DMS53 treated with DMSO at 0.1 percent for 48 hours (cell line): ENCODE measurements at regions not wholly inside any gene's neighbourhood (a gene's known extent, or its start where the extent isn't known, plus 50 kb on each side); places are given as distances from the start of the nearest gene placed in this dataset.
"Not testable (repeated sequence)": the region's sequence is repeated elsewhere in the genome, so short reads cannot be mapped to it uniquely, and the experiment has no call there.

Experiments used
- DNase-seq: peaks from one replicate; lab custom pipeline; 2025; ENCODE audit not compliant: unreplicated experiment; lab: John Stamatoyannopoulos, UW

GRCh38 chr1:145553795-145554194 is 54.0 kb upstream of the GPR89A start:
- DNase-seq, result not testable (repeated sequence)

GRCh38 chr1:145545055-145545454 is 62.7 kb upstream of the GPR89A start:
- no peak for DNase-seq

DNA sequence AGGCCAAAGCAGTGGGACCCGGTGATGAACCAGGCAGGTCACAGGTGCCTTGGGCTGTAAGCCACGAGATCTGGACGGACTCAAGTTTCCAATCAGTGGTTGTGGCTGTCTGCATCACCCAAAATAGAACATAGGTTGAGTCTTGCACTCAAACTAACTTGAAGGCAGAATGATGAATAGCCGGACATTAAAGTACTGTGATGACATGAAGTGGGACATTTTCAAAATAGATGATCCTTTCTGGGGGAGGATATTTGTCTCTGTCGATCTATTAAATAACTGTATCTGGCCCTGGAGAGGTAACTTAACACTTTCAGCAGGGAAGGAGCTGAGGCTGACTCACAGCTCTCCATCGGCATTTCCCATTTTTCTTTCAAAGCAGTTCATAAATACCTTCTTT is 66.1 kb upstream of the GPR89A start:
- DNase-seq, result not testable (repeated sequence)

- DNase-seq, result not testable (repeated sequence)
Observed at GRCh38 chr1:145541246-145541645, 66.5 kb upstream of the GPR89A start.

DNA sequence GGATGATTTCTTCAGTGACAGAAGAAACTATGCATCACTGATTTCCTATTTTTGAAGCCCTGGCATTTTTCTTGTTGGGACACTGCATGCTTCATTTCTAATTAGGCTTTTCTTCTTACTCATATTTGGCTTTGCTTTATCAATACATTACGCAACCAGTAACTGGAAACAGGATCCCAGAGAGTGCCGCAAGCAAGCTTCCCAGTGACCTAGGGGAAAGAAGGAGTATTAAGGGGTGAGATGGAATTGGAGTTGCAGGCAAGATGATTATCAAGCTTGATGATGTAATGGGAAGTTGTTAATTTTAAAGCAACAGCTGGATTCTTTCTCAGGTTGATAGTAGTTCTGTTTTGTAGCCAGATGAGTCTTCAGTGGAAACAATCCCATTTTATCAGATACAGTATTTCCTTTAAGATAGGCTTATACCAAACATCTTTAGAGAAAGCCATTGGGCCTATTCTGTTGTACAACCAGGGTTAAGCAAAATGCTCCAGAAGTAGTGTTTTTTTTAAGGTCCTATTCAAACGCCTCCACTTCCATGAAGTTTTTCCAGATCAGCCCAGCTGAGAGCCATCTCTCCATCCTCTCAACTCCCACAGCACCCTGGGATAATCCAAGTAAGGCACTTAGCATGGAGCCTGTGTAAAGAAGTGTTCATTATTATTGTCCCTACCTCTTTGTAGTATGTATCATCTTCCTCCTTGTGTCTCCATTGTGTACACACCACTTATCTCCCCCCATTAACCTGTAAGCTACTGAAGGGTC is 69.5 kb upstream of the GPR89A start:
- DNase-seq, result not testable (repeated sequence)

- not testable (repeated sequence) for DNase-seq
Observed at GRCh38 chr1:145537003-145537402, 70.8 kb upstream of the GPR89A start.

DNA sequence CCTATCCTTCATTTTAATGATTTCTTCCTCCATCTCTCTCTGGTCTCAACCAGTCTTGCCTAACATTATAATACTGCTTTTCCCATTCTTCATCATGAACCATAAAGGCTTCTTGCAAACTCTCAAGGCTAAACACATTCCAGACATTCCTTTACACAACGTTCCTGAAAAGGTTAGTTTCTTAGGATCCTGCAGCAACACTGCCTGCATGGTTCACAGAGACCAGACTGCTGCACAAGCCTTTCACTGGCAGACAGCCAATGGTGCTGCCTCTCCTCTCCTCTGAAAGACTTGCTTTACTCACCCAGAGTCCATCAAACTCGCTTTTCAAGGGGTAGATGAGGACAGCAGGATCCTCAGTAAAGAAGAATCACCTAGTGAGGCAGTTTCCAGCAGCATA is 72.3 kb upstream of the GPR89A start:
- not testable (repeated sequence) for DNase-seq

GRCh38 chr1:145528068-145528564 is 79.7 kb upstream of the GPR89A start:
- DNase-seq, result not testable (repeated sequence)

- not testable (repeated sequence) for DNase-seq
Observed at GRCh38 chr1:145520159-145520558, 87.6 kb upstream of the GPR89A start.

DNA sequence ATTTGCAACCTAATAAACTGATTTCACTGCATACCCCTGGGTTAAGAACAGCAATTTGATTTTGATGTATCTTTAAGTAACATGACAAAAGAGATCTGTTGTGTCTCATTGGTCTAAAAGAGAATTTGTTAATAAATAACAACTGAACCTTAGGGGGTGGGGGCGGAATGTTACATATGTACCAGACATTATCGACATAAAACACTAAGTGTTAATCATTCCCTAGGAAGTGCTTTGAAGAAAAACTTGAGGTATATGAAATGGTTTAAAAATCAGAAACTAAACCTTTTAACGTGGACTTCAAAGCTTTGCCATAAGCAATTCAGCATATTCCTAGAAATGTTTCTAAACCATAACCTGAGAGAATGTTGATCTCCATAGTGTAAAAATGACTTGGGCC is 88.5 kb upstream of the GPR89A start:
- DNase-seq, result not testable (repeated sequence)

GRCh38 chr1:145513017-145513416 is 87.6 kb upstream of the NBPF20 start:
- peak; percentile 42 for DNase-seq

- DNase-seq, result not testable (repeated sequence)
Observed at GRCh38 chr1:145508053-145508452, 82.7 kb upstream of the NBPF20 start.

DNA sequence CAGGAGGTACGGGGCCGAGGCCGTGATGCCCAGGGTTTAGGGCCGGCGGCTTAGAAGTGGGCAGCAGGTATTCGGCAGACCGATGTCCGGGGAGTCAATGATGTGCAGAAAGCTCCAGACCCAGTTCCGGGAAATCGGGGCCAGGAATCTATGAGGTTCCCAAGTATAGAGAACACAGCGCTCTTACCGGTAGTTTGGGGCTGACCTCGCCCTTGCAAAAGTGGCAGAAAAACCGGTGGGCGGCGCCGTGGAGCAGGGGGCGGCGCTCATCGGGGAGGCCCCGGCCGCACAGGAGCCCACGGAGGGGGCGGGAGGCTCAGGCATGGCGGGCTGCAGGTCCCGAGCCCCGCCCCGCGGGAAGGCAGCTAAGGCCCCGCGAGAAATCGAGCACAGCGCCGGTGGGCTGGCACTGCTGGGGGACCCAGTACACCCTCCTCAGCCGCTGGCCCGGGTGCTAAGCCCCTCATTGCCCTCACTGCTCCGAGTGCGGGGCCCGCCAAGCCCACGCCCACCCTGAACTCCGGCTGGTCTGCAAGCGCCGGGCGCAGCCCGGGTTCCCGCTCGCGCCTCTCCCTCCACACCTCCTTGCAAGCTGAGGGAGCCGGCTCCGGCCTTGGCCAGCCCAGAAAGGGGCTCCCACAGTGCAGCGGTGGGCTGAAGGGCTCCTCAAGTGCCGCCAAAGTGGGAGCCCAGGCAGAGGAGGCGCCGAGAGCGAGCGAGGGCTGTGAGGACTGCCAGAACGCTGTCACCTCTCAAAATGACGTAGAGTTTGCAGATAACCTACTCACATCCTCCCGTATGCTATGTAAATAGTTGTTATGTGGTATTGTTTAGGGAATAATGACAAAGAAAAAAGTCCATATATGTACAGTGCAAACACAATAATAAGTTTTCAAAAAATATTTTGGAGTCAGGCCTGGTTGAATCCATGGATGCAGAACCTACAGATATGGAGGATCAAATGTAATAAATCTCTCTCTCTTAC is 80.6 kb upstream of the NBPF20 start:
- DNase-seq, result not testable (repeated sequence)

- DNase-seq, result not testable (repeated sequence)
Observed at GRCh38 chr1:145504834-145505413, 79.5 kb upstream of the NBPF20 start.

DNA sequence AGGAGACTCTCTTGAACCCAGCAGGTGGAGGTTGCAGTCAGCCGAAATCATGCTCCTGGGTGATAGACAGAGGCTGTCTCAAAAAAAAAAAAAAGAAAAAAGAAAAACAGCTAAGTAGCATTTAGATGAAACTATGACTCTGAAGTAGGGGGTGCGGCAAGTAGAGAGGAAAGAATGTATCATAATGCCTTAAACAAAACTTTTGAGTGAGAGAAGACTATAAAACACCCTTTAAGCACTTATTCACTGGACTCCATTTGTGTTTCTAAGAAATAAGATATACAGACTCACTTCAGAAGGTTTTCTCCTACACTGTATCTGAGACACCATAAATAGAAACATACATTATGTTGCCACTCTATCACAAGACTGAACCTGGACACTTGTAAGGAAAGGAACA is 78.9 kb upstream of the NBPF20 start:
- DNase-seq, result not testable (repeated sequence)

DNA sequence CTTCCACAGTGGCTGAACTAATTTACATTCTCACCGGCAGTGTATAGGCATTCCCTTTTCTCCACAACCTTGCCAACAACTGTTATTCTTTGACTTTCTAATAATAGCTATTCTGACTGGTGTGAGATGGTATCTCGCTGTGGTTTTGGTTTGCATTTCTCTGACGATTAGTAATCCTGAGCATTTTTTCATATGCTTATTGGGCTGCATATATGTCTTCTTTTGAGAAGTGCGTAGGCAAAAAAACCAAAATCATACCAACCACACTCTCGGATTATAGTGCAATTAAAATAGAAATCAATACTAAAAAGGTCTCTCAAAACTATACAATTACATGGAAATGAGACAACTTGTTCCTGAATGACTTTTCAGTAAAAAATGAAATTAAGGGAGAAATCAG is 74.8 kb upstream of the NBPF20 start:
- not testable (repeated sequence) for DNase-seq

DNA sequence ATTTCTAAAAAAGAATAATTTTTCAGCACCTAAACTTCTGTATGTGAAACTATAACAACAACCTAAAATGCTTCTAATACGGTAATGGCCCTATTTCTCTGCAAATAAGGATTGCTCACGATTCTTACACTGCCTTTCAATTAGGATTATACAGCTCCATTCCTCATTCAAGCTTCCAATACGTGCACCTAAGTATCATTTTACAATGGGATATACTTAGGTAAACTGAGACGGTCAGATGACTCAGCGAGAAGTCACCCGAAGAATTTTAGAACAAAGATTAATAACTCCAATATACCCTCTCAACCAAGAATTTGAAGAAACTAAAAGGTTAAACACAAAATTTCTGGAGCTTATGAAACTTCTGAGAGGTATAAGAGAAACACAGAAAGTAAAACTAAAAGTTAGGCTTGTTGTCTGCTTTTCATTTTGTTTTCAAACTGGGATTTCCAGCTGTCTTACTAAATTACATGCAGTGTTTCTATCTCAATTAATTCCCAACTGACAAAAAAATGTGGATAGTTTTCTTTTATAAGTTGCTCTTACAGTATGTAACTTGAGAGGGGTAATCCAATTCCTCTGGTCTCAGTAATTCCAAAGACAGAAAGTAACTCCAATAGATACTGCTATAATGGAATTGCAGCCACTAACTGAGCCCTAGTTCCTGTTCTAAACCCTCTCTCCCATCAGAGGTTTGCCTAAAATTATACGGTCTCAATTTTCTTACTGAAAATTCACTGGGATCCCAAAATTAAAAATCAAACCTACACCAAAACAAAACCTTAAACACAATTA is 69.9 kb upstream of the NBPF20 start:
- not testable (repeated sequence) for DNase-seq

GRCh38 chr1:145488193-145488933 is 63.0 kb upstream of the NBPF20 start:
- not testable (repeated sequence) for DNase-seq

DNA sequence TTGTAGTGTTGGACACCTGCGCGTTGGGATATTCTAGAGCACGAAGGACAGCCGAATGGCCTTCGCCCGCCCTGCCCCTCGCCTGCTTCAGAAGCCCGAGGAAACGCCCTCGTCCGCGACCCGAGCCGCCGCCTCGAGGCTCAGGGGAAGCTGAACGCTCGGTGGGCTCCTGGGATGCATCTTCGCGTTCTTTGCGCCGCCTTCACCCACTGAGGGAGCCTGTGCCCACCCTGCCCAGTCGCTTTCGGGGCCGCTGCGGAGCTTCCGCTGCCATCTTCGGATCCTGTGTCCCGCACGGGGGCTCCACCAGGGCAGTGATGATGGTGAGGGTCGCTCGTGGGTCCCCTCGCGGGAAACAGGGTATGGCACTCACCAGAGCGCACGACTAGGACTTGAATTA is 61.8 kb upstream of the NBPF20 start:
- not testable (repeated sequence) for DNase-seq

- DNase-seq, result not testable (repeated sequence)
Observed at GRCh38 chr1:145484257-145484656, 58.9 kb upstream of the NBPF20 start.
